ENCODE measurements at regions not wholly inside any gene's neighbourhood (a gene's known extent, or its start where the extent isn't known, plus 50 kb on each side); places are given as distances from the start of the nearest gene placed in this dataset.

DNA sequence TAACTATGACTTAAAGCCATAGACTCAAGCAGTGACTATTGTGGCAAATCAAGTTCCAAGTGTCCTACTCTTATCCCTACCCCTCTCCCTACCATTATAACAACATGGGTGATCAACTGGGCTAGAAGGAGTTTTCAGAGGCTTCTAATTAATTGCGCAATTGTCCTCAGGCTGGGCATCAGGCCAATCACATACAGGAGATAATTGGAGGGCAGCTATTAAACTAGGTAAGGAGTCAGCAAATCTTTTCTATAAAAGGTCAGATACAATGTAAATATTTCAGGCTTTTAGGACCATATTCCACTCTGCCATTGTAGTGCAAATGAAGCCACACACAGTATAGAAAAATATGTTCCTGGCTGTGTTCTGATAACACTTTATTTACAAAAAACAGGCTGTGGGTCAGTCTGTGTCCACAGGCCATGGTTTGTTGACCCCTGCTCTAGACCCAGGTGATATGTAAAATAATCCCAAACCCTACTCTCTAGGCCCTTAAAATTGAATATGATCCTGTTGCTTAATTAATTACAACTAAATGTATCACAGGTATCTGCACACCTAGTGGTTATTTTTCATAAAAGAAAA lies 141.4 kb upstream of the PIK3R1 start:
- ATAC-seq (no peak), DNase-seq (ENCODE audit: low read depth, low spot score) (no peak)
- intact Hi-C loops (cut with micrococcal nuclease), result no loop called here
- Histone ChIP-seq H3K36me3 (ENCODE audit: control insufficient read depth in 1 of 2, insufficient read depth in 2 of 2, low read length in 2 of 2) (no peaks in the 10 kb centered on the region), H3K4me1 (ENCODE audit: control insufficient read depth in 1 of 2, insufficient read depth in 2 of 2, low read length in 2 of 2) (no peaks in the 10 kb centered on the region), H3K27ac (ENCODE audit: low read depth, low read length) (no peak overlapping the region), H3K9me3 (ENCODE audit: control insufficient read depth in 1 of 2, insufficient read depth in 1 of 2, low read depth in 1 of 2, low read length in 2 of 2) (no peaks in the 10 kb centered on the region), H3K9me2 (ENCODE audit: insufficient read depth) (no peaks in the 10 kb centered on the region), H3K9ac (ENCODE audit: low read length) (no peak overlapping the region), H3K79me2 (ENCODE audit: insufficient read depth, low read length) (no peaks in the 10 kb centered on the region), H3K4me3 (replicated peaks in 1 of 2; ENCODE audit: low read depth in 1 of 2, low read length in 2 of 2) (no peak overlapping the region), H4K20me1 (ENCODE audit: insufficient read depth) (no peaks in the 10 kb centered on the region), H2AFZ (ENCODE audit: low read depth, low read length, poor library complexity, severe bottlenecking) (no peak overlapping the region), H3K4me2 (ENCODE audit: low read length) (no peak overlapping the region), H3K27me3 (ENCODE audit: insufficient read depth, low read length) (no peaks in the 10 kb centered on the region)
- ChIA-PET CTCF (interaction anchor here (0.8 kb wide), 1 partner anchor 828 kb away, joined by 3 read pairs; no protein-coding TSS in a partner anchor), RAD21 (ENCODE audit: low non-redundant PET in 1 of 2, low total read pairs in 2 of 2, uncharacterized antibody in 2 of 2, unreplicated experiment in 2 of 2) (no interaction called here), POLR2A (no interaction called here)
- TF ChIP-seq YY1 (IDR thresholded peaks at IDR 0.05; ENCODE audit: extremely low read depth, insufficient replicate concordance, low read depth, low read length), result no peak
- no peak for TF ChIP-seq SP1 (IDR thresholded peaks at IDR 0.05; ENCODE audit: low read depth)
- no peak for TF ChIP-seq ATF3 (IDR thresholded peaks at IDR 0.05)
- TF ChIP-seq CEBPB (IDR thresholded peaks at IDR 0.05; ENCODE audit: low read depth), result peak; percentile 76
- no peak for TF ChIP-seq ELF1 (IDR thresholded peaks at IDR 0.05; ENCODE audit: borderline replicate concordance, low read depth)
- TF ChIP-seq, protein P1, sequence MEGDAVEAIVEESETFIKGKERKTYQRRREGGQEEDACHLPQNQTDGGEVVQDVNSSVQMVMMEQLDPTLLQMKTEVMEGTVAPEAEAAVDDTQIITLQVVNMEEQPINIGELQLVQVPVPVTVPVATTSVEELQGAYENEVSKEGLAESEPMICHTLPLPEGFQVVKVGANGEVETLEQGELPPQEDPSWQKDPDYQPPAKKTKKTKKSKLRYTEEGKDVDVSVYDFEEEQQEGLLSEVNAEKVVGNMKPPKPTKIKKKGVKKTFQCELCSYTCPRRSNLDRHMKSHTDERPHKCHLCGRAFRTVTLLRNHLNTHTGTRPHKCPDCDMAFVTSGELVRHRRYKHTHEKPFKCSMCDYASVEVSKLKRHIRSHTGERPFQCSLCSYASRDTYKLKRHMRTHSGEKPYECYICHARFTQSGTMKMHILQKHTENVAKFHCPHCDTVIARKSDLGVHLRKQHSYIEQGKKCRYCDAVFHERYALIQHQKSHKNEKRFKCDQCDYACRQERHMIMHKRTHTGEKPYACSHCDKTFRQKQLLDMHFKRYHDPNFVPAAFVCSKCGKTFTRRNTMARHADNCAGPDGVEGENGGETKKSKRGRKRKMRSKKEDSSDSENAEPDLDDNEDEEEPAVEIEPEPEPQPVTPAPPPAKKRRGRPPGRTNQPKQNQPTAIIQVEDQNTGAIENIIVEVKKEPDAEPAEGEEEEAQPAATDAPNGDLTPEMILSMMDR (IDR thresholded peaks at IDR 0.05 in 2 of 3, conservative IDR thresholded peaks at IDR 0.05 in 1 of 3; ENCODE audit: borderline replicate concordance in 1 of 3, insufficient read depth in 1 of 3, low read depth in 2 of 3, low read length in 2 of 3), result no peak
- no TSS peak for BruUV-seq (replicated peaks)

DNA sequence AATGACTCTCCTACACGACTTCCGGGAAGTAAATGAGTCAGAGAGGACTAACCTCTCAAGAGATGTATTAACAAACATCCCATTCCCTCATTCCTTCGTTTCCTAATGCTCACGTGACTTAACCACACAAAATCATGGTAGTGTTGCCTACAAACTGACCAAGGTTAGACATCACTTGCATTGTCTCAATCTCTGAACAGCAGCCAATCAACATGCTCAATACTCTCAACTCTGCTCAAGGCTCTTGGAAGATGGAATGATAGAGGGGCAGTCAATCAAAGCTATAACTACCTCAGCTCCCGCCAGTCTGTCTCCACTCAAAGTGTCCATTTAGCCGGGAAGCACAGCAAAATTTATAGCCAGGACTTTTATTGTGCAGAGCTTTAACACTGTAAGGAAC lies 143.8 kb upstream of the PIK3R1 start:
- ChIA-PET POLR2A (no interaction called here), RAD21 (ENCODE audit: low non-redundant PET in 1 of 2, low total read pairs in 2 of 2, uncharacterized antibody in 2 of 2, unreplicated experiment in 2 of 2) (no interaction called here), CTCF (no interaction called here)
- no peaks in the 10 kb centered on the region for H3K4me1 ChIP-seq (ENCODE audit: control insufficient read depth in 1 of 2, insufficient read depth in 2 of 2, low read length in 2 of 2)
- H2AFZ ChIP-seq (ENCODE audit: low read depth, low read length, poor library complexity, severe bottlenecking), result no peak overlapping the region
- no peak overlapping the region for H3K9ac ChIP-seq (ENCODE audit: low read length)
- no peak for TF ChIP-seq YY1 (IDR thresholded peaks at IDR 0.05; ENCODE audit: extremely low read depth, insufficient replicate concordance, low read depth, low read length)
- TF ChIP-seq SP1 (IDR thresholded peaks at IDR 0.05; ENCODE audit: low read depth), result no peak
- no peak for TF ChIP-seq FOSL1 (IDR thresholded peaks at IDR 0.05; ENCODE audit: low read depth)
- BruUV-seq (replicated peaks), result no TSS peak
- no peaks in the 10 kb centered on the region for H3K9me3 ChIP-seq (ENCODE audit: control insufficient read depth in 1 of 2, insufficient read depth in 1 of 2, low read depth in 1 of 2, low read length in 2 of 2)
- DNase-seq (ENCODE audit: low read depth, low spot score), result no peak
- no peak for ATAC-seq
- H3K36me3 ChIP-seq (ENCODE audit: control insufficient read depth in 1 of 2, insufficient read depth in 2 of 2, low read length in 2 of 2), result no peaks in the 10 kb centered on the region
- H3K4me3 ChIP-seq (replicated peaks in 1 of 2; ENCODE audit: low read depth in 1 of 2, low read length in 2 of 2), result no peak overlapping the region
- no peak overlapping the region for H3K27ac ChIP-seq (ENCODE audit: low read depth, low read length)
- no peak overlapping the region for H3K4me2 ChIP-seq (ENCODE audit: low read length)
- intact Hi-C loops (cut with micrococcal nuclease), result no loop called here
- H3K79me2 ChIP-seq (ENCODE audit: insufficient read depth, low read length), result no peaks in the 10 kb centered on the region
- no peaks in the 10 kb centered on the region for H3K9me2 ChIP-seq (ENCODE audit: insufficient read depth)
- H4K20me1 ChIP-seq (ENCODE audit: insufficient read depth), result no peaks in the 10 kb centered on the region
- no peaks in the 10 kb centered on the region for H3K27me3 ChIP-seq (ENCODE audit: insufficient read depth, low read length)
